WTC11 (cell line): ENCODE measurements at regions not wholly inside any gene's neighbourhood (a gene's known extent, or its start where the extent isn't known, plus 50 kb on each side); places are given as distances from the start of the nearest gene placed in this dataset.

Experiments used
- ATF3 ChIP-seq: sonication (generic); formaldehyde crosslinking; conservative IDR thresholded peaks from 2 replicates; pipeline ENCODE4 v1.8.1; 2022; ENCODE audit warnings: mild to moderate bottlenecking, missing genetic modification reagents
- CBFB ChIP-seq: sonication (generic); formaldehyde crosslinking; IDR thresholded peaks from 2 replicates; pipeline ENCODE4 v1.8.1; 2022; ENCODE audit warnings: mild to moderate bottlenecking, low read depth, missing genetic modification reagents
- CTCF ChIP-seq: fragments of 200-600 bp; IDR thresholded peaks from 2 replicates; pipeline ENCODE4 v1.8.0; 2022; ENCODE audit warnings: antibody characterized with exemption
- MAX ChIP-seq: sonication (generic); formaldehyde crosslinking; IDR thresholded peaks from 2 replicates; pipeline ENCODE4 v1.8.0; 2022; ENCODE audit warnings: mild to moderate bottlenecking, missing genetic modification reagents
- NFYB ChIP-seq: sonication (generic); formaldehyde crosslinking; conservative IDR thresholded peaks from 2 replicates; pipeline ENCODE4 v1.8.0; 2022; ENCODE audit warnings: low read depth, missing genetic modification reagents
- NR1H2 ChIP-seq: sonication (generic); formaldehyde crosslinking; IDR thresholded peaks from 2 replicates; pipeline ENCODE4 v1.9.0; 2021; ENCODE audit warnings: mild to moderate bottlenecking, moderate library complexity, missing genetic modification reagents
- NR3C1 ChIP-seq: sonication (generic); formaldehyde crosslinking; conservative IDR thresholded peaks from 2 replicates; pipeline ENCODE4 v1.8.1; 2023; ENCODE audit warnings: low read depth, mild to moderate bottlenecking, missing genetic modification reagents

- TF ChIP-seq CTCF (no peak), ATF3 (no peak), NR3C1 (CRISPR knock-in tag) (no peak), NFYB (CRISPR knock-in tag) (no peak), CBFB (CRISPR knock-in tag) (no peak), NR1H2 (CRISPR knock-in tag) (no peak), MAX (CRISPR knock-in tag) (no peak)
Measured at GRCh38 chr20:24769878-24770627, 179.0 kb upstream of the CST7 start.
